Mesenchymal stem cell (in vitro differentiated cells and primary cell): ENCODE measurements at regions not wholly inside any gene's neighbourhood (a gene's known extent, or its start where the extent isn't known, plus 50 kb on each side); places are given as distances from the start of the nearest gene placed in this dataset.

Source experiments
- DNase-seq: peaks from one replicate; pipeline ENCODE4 v3.0.0-alpha.2; 2013
- H2AFZ ChIP-seq: one replicate; pipeline ENCODE4 v1.6.1; 2013; ENCODE audit warnings: low read depth, mild to moderate bottlenecking, control low read depth, inconsistent platforms, low read length, moderate library complexity
- H2AK5ac ChIP-seq: 2 replicates; pipeline ENCODE4 v1.6.1; 2013; ENCODE audit warnings: low read length, moderate library complexity, mild to moderate bottlenecking, inconsistent platforms; ENCODE audit not compliant: severe bottlenecking
- H2BK120ac ChIP-seq: one replicate; pipeline ENCODE4 v1.6.1; 2013; ENCODE audit warnings: low read depth, mild to moderate bottlenecking, inconsistent platforms, low read length, moderate library complexity
- H2BK12ac ChIP-seq, 2 experiments: one replicate each; pipeline ENCODE4 v1.6.1; 2013; ENCODE audit warnings: inconsistent platforms in 2 of 2, low read length in 2 of 2, mild to moderate bottlenecking in 2 of 2, moderate library complexity in 2 of 2, control low read depth in 1 of 2
- H2BK15ac ChIP-seq: one replicate; pipeline ENCODE4 v1.6.1; 2013; ENCODE audit warnings: mild to moderate bottlenecking, low read depth, inconsistent platforms; ENCODE audit not compliant: poor library complexity, severe bottlenecking
- H2BK5ac ChIP-seq: 2 replicates; pipeline ENCODE4 v1.6.1; 2013; ENCODE audit warnings: low read depth, mild to moderate bottlenecking, low read length, control low read depth, inconsistent platforms; ENCODE audit not compliant: poor library complexity, severe bottlenecking
- H3K14ac ChIP-seq, 2 experiments: one replicate each; pipeline ENCODE4 v1.6.1; 2013; ENCODE audit warnings: inconsistent platforms in 2 of 2, low read length in 2 of 2, control low read depth in 1 of 2, mild to moderate bottlenecking in 1 of 2, moderate library complexity in 1 of 2
- H3K18ac ChIP-seq, 2 experiments: one replicate each; pipeline ENCODE4 v1.6.1; 2013; ENCODE audit warnings: inconsistent platforms in 2 of 2, low read length in 2 of 2, control low read depth in 1 of 2, low read depth in 1 of 2, mild to moderate bottlenecking in 1 of 2
- H3K23ac ChIP-seq, 2 experiments: one replicate each; pipeline ENCODE4 v1.6.1; 2013; ENCODE audit warnings: inconsistent platforms in 2 of 2, low read length in 2 of 2, mild to moderate bottlenecking in 2 of 2, moderate library complexity in 2 of 2, control low read depth in 1 of 2
- H3K27ac ChIP-seq: 2 replicates; pipeline ENCODE4 v1.5.1; 2013; ENCODE audit warnings: mild to moderate bottlenecking, moderate library complexity, low read length, control low read depth, inconsistent platforms; ENCODE audit not compliant: poor library complexity, severe bottlenecking
- H3K27me3 ChIP-seq, 2 experiments: 2 replicates each; pipeline versions ENCODE4 v1.6.1 to v1.7.0; 2013; ENCODE audit warnings: low read length in 2 of 2, mild to moderate bottlenecking in 2 of 2, moderate library complexity in 2 of 2, control low read depth in 1 of 2, inconsistent platforms in 1 of 2; ENCODE audit not compliant: control insufficient read depth in 1 of 2, insufficient read depth in 1 of 2
- H3K36me3 ChIP-seq, 2 experiments: 2 replicates each; pipeline versions ENCODE4 v1.6.1 to v1.7.0; 2013; ENCODE audit warnings: low read length in 2 of 2, control low read depth in 1 of 2, inconsistent platforms in 1 of 2, low read depth in 1 of 2, mild to moderate bottlenecking in 1 of 2; ENCODE audit not compliant: insufficient read depth in 2 of 2, control insufficient read depth in 1 of 2
- H3K4ac ChIP-seq, 2 experiments: one replicate each; pipeline ENCODE4 v1.6.1; 2013; ENCODE audit warnings: inconsistent platforms in 2 of 2, low read length in 2 of 2, mild to moderate bottlenecking in 2 of 2, moderate library complexity in 2 of 2, control low read depth in 1 of 2, low read depth in 1 of 2
- H3K4me1 ChIP-seq: 2 replicates; pipeline ENCODE4 v1.6.1; 2013; ENCODE audit warnings: low read depth, low read length, control low read depth; ENCODE audit not compliant: control insufficient read depth, insufficient read depth
- H3K4me2 ChIP-seq: 2 replicates; pipeline ENCODE4 v1.6.1; 2013; ENCODE audit warnings: low read length, mild to moderate bottlenecking, inconsistent platforms; ENCODE audit not compliant: poor library complexity, severe bottlenecking
- H3K4me3 ChIP-seq, 2 experiments: 2 replicates each; pipeline versions ENCODE4 v1.5.1 to v1.7.0; 2013; ENCODE audit warnings: low read length in 2 of 2, mild to moderate bottlenecking in 2 of 2, control low read depth in 1 of 2, low read depth in 1 of 2; ENCODE audit not compliant: insufficient read depth in 1 of 2
- H3K79me1 ChIP-seq: replicated peaks from 2 replicates; pipeline ENCODE4 v1.6.1; 2013; ENCODE audit warnings: mild to moderate bottlenecking, control low read depth, low read length, inconsistent platforms; ENCODE audit not compliant: poor library complexity, severe bottlenecking
- H3K9ac ChIP-seq: 2 replicates; pipeline ENCODE4 v1.7.0; 2013; ENCODE audit warnings: mild to moderate bottlenecking, low read length, moderate library complexity
- H3K9me3 ChIP-seq: 2 replicates; pipeline ENCODE4 v1.7.0; 2013; ENCODE audit warnings: mild to moderate bottlenecking, low read length; ENCODE audit not compliant: control insufficient read depth
- H4K8ac ChIP-seq: one replicate; pipeline ENCODE4 v1.6.1; 2013; ENCODE audit warnings: inconsistent platforms, mild to moderate bottlenecking, low read length, moderate library complexity
- H4K91ac ChIP-seq: one replicate; pipeline ENCODE4 v1.6.1; 2013; ENCODE audit warnings: mild to moderate bottlenecking, low read length, inconsistent platforms
- WGBS: methylation state at CpG from one replicate; pipeline ENCODE4 v1.1.7; 2013; ENCODE audit warnings: mixed read lengths; 5-methylcytosine and 5-hydroxymethylcytosine counted together

- no peak overlapping the region for H3K4me3 ChIP-seq
- no peak overlapping the region for H2BK120ac ChIP-seq
- no peak overlapping the region for H2BK15ac ChIP-seq
- no peak overlapping the region for H3K9ac ChIP-seq
- no peak overlapping the region for H3K18ac ChIP-seq
- H2AFZ ChIP-seq, result no peak overlapping the region
- no peaks in the 10 kb centered on the region for H3K79me1 ChIP-seq
- H2BK12ac ChIP-seq, result no peak overlapping the region
- H3K27ac ChIP-seq, result no peak overlapping the region
- H2BK5ac ChIP-seq, result no peak overlapping the region
- no peak overlapping the region for H2AK5ac ChIP-seq
- H3K4ac ChIP-seq, result no peak overlapping the region
- no peak overlapping the region for H4K91ac ChIP-seq
- H3K14ac ChIP-seq, result no peak overlapping the region
- H3K9me3 ChIP-seq, result no peaks in the 10 kb centered on the region
- DNase-seq, result no peak
- 71% methylated on average over 5 of the region's 5 CpGs for whole genome bisulfite sequencing
- no peak overlapping the region for H3K23ac ChIP-seq
- H3K36me3 ChIP-seq, result no peaks in the 10 kb centered on the region
- H3K27me3 ChIP-seq, result no peaks in the 10 kb centered on the region
- H4K8ac ChIP-seq, result no peak overlapping the region
- H3K4me1 ChIP-seq, result no peaks in the 10 kb centered on the region
- H3K4me2 ChIP-seq, result no peak overlapping the region
Observed at GRCh38 chr19:29432677-29433076, 93.1 kb upstream of the VSTM2B start.

- H2BK120ac ChIP-seq, result no peak overlapping the region
- no peak overlapping the region for H4K91ac ChIP-seq
- H4K8ac ChIP-seq, result no peak overlapping the region
- no peaks in the 10 kb centered on the region for H3K36me3 ChIP-seq
- no peak overlapping the region for H2AK5ac ChIP-seq
- no peak overlapping the region for H2BK12ac ChIP-seq
- no peak overlapping the region for H3K14ac ChIP-seq
- H3K18ac ChIP-seq, result no peak overlapping the region
- no peak overlapping the region for H3K4ac ChIP-seq
- H3K9ac ChIP-seq, result no peak overlapping the region
- no peaks in the 10 kb centered on the region for H3K27me3 ChIP-seq
- H3K4me1 ChIP-seq, result no peaks in the 10 kb centered on the region
- 78% methylated on average over 10 of the region's 11 CpGs for WGBS
- no peaks in the 10 kb centered on the region for H3K9me3 ChIP-seq
- H3K27ac ChIP-seq, result no peak overlapping the region
- H2BK5ac ChIP-seq, result no peak overlapping the region
- H2AFZ ChIP-seq, result no peak overlapping the region
- no peak overlapping the region for H3K4me2 ChIP-seq
- no peak for DNase-seq
- H3K4me3 ChIP-seq, result no peak overlapping the region
- H3K23ac ChIP-seq, result no peak overlapping the region
- H2BK15ac ChIP-seq, result no peak overlapping the region
- no peaks in the 10 kb centered on the region for H3K79me1 ChIP-seq
Observed at GRCh38 chr19:29436591-29437103, 89.1 kb upstream of the VSTM2B start.

GRCh38 chr19:29439021-29439420, 86.8 kb upstream of the VSTM2B start:
- H2BK120ac ChIP-seq, result no peak overlapping the region
- no peak overlapping the region for H4K8ac ChIP-seq
- no peak overlapping the region for H2AFZ ChIP-seq
- H3K9ac ChIP-seq, result no peak overlapping the region
- no peak overlapping the region for H3K4ac ChIP-seq
- H4K91ac ChIP-seq, result no peak overlapping the region
- H3K4me1 ChIP-seq, result no peaks in the 10 kb centered on the region
- no peak overlapping the region for H3K4me3 ChIP-seq
- no peaks in the 10 kb centered on the region for H3K79me1 ChIP-seq
- no peak overlapping the region for H3K23ac ChIP-seq
- H3K27ac ChIP-seq, result no peak overlapping the region
- DNase-seq, result no peak
- H2BK5ac ChIP-seq, result no peak overlapping the region
- no peak overlapping the region for H2BK15ac ChIP-seq
- H3K27me3 ChIP-seq, result no peaks in the 10 kb centered on the region
- no peak overlapping the region for H3K18ac ChIP-seq
- no peak overlapping the region for H3K4me2 ChIP-seq
- H2AK5ac ChIP-seq, result no peak overlapping the region
- H3K36me3 ChIP-seq, result no peaks in the 10 kb centered on the region
- H2BK12ac ChIP-seq, result no peak overlapping the region
- no peaks in the 10 kb centered on the region for H3K9me3 ChIP-seq
- no peak overlapping the region for H3K14ac ChIP-seq

- Histone ChIP-seq H3K36me3 (no peaks in the 10 kb centered on the region), H3K4me3 (no peak overlapping the region), H3K27ac (no peak overlapping the region), H3K23ac (no peak overlapping the region), H3K4me2 (no peak overlapping the region), H3K4me1 (no peaks in the 10 kb centered on the region), H3K79me1 (no peaks in the 10 kb centered on the region), H4K91ac (no peak overlapping the region), H4K8ac (no peak overlapping the region), H3K9me3 (no peaks in the 10 kb centered on the region), H2BK12ac (no peak overlapping the region), H2BK5ac (no peak overlapping the region), H2AK5ac (no peak overlapping the region), H3K27me3 (no peaks in the 10 kb centered on the region), H2BK120ac (no peak overlapping the region), H3K14ac (no peak overlapping the region), H2BK15ac (no peak overlapping the region), H3K18ac (no peak overlapping the region), H3K4ac (no peak overlapping the region), H3K9ac (no peak overlapping the region), H2AFZ (no peak overlapping the region)
- DNase-seq, result no peak
- WGBS, result 83% methylated on average over 34 of the region's 34 CpGs
Observed at GRCh38 chr19:29439688-29440550, 85.9 kb upstream of the VSTM2B start.
